GM19240 (cell line): ENCODE measurements at regions not wholly inside any gene's neighbourhood (a gene's known extent, or its start where the extent isn't known, plus 50 kb on each side); places are given as distances from the start of the nearest gene placed in this dataset.

Experiments used
- DNase-seq: peaks from one replicate; pipeline ENCODE4 v3.0.0; 2011; ENCODE audit warnings: low spot score; ENCODE audit not compliant: insufficient read length

DNA sequence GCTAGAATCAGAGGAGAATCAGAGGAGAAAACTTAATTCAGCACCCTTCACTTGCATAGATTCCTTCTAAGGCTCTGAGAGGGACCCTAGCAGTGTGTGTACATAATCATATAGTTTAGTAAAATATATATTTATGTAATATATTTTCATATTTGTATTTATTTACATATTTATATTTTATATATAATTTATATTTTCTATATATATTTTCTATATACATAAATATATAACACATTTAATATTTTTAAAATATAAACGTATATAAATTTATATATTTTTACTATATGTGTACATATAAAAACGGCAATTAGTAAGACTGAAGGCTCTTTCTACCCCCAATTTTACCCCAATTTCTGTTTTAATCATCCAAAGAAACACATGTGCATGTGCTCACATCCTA is 80.3 kb downstream of the NXPE2 start:
- no peak for DNase-seq

DNA sequence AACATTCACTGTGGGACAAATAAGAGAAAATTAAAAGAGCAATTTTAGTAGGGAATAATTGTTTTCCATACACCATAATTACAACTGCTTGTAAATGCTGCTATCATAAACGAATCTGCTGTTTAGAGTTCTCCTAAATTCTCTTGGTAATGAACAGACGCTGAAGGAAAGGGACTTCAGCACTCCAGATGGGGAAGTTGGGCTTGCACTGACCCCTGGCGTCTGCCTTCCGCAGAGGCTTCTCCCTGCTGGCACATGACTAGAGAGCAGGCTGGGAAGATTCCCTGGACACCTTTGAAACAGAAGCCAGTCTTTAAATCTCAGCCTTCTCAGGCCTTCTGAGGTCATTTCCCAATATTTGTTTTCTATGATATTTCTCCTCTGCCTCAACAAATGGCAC is 84.1 kb downstream of the NXPE2 start:
- no peak for DNase-seq

DNA sequence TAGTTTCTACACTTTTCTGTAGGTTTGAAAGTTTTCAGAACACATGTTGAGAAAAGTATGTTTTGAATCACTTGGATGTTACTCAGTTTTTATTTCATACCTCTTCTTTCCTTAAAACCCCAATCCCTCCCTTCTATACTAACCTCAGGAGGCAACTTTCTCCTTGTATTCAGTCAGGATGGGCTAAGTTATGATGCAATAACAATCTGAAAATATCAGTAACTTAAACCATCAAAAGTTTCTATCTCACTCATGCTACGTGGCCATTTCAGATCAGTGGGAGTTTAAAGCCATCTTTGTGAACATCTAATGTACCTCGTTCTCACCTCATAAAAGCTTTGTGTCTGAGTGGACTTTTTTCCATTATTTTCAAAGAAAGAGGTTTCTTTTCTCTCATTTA is 86.2 kb downstream of the NXPE2 start:
- no peak for DNase-seq

DNA sequence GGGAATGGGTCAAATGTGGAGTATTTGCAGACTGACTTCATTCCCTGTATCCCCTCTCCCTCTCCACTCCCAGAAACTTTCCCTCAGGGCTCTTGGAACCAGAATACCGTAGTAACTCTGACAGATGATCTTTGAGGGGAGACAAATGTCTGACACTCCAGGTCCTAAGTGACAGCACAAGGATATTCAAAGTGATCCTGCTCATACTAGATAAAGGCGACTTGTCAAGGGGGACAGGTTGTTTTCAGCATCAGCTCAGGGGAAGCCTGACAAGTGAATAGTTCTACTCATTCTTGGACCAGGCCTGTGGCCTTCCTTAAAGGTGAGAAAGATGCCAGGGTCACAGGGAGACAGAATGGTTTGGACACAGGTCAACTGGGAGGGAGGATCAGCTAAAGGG is 92.8 kb downstream of the NXPE2 start:
- no peak for DNase-seq

DNA sequence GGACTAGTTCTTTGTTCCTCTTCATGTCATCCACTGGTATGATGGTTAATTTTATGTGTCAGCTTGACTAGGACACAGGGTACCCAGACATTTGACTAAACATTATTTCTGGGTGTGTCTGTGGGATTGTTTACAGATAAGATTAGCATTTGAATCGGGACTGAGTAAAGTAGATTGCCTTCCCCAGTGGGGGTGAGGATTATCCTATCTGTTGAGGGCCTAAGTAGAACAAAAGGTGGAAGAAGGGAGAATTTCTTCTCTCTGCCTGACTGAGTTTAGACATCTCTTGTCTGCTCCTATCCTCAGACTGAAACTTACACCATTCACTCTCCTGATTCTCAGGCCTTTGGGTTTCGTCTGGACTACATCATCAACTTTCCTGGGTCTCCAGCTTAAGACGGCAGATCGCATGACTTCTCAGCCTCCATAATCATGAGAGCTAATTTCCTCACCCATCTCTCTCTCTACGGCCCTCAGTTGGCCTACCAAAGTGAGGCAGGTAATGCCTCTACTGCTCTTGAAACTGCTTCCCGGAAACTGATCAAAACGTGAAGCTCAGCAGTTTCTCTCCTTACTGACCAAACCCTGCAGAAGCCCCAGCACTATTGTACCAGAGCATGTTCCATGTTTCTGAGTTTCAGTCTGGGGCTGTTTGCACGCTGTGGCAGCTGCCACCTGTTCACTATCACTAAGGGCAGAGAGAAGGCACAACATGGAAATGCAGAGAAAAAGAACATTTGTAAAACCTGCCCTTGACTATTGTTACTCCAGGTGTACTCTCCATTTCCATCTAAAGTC is 95.4 kb downstream of the NXPE2 start:
- DNase-seq = no peak

DNA sequence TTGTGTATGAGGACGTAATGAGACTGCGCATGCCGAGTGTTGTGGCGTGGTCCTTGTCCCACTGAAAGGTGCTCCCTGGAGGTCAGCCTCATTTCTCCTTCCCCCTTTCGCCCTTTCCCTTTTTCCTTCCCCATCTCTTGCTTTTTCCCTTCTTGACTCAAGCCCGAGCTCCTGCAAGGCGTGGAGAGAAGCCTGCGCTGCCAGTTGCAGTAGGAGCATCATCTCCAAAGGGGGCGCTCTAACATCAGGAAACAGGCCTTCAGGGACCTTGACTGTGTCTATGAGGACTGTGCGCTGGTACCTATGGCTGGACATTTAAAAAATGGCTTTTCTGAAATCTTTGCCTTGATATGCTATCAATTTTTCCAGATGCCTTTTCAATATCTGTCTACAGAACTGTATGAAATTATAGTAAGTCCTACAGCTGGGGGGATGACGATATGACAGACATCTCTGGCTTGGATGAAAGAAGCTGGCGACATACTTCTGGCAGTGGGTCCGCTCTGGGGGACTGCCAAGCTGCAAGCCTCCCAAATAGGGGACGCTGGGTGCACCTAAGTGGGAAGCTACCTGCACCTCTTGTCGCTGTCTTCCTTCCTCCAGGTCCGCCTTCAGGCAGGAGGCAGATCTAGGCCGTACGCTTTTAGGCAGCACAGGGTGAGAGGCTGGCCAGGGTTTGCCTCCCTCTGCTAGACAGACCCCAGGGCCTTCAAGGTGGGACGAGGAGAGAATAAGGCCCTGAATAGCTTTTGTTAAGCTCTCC is 96.5 kb downstream of the NXPE2 start:
- no peak for DNase-seq

DNA sequence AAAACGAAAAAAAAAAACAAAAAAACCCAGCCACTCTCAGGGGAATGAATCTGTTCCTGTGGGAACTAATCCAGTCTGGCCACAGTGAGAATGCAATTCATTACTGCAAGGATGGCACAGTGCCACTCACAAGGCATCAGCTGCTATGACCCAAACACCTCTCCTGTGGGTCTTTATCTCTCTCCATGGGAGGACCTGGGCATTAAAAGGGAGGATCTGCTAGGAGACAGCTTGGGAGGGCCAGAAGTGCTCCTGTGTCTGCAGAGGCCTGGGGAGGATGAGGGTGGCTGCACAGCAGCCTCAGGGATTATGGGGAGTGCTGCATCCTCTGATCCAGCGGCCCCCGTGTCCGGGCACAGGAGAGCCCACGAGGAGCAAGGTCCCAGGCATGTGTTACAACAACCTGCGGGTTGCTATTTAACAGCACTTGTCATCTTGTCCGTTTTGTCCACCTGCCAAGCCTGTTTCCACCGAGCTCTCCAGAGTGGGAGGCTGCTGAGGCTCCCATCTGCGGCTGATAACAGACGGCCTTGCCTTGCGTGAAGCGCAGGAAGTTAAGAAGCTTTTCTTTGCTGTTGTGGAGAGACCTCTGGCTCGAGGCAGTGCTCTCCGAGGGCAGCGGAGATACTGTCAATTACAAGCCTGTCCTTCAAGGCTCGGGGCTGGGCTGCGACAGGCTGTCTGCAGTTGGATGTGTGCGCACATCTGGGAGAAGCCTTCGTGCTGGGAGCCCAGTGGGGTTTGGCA is 97.7 kb downstream of the NXPE2 start:
- no peak for DNase-seq

DNA sequence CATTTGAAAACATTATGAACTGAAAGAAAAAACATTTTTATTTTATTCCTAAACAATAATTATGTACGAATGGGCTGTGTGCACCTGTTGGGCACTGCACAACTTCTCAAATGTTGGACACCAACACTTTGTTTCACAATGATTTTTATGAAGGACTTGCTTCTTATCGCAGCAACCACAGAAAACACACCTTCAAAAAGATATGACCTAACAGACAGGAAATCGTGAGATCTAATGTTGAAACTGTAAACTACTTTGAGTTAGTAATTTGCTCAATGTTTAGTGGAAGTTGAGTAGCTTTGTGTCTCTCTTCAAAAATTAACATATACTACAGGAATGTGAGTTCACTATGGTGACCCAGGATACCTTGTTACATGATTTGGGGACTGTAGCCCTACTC is 98.6 kb downstream of the NXPE2 start:
- no peak for DNase-seq

DNA sequence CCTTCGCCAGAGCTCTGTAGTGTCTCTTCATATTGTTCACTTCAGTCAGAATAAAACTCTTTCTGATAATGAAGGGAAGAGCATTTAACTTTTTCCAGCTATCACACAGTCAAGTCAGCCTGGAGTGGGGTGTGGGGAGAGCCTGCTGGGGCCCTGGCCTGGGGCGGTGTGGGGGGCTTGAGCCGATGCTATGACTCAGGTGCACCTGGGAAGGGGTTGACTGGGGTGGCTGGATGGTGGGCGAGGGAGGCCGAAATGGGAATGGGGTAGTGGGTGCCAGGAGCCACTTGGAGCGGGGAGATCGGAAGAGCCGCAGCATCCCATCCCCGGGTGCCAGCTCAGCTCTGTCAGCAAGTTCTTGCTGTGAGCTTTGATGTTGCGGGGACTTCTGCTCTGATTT is 100.9 kb downstream of the NXPE2 start:
- DNase-seq = no peak

DNA sequence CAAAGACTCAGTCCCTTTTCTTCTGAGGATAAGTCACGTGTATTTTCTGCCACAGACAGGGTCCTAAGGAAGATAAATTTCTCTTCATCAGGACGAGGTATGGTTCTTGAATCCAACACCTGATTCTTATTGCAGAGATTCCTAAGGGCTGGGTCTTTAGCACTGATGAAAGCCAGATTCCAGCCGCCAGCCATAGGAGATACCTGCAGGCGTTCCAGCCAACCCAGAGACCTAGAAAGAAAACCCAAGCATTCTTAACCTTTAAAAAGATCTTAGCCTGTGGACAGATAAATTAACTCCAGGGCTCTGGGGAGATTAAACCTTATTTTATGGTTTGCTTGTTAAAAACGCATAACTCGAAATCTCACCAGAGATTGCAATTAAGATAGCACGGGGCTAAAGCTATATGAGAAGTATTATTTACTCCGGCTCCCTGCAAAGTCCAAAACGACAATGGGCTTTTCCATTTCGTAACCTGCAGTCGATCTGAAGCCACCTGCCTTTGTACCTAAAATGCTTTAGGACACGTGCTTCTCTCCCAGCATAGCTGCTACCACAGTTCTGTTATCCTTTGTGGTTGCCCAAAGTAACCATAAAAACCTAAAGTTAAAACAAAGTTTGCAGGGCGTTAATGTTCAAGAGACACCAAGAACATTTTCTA is 104.5 kb downstream of the NXPE2 start:
- DNase-seq = no peak

DNA sequence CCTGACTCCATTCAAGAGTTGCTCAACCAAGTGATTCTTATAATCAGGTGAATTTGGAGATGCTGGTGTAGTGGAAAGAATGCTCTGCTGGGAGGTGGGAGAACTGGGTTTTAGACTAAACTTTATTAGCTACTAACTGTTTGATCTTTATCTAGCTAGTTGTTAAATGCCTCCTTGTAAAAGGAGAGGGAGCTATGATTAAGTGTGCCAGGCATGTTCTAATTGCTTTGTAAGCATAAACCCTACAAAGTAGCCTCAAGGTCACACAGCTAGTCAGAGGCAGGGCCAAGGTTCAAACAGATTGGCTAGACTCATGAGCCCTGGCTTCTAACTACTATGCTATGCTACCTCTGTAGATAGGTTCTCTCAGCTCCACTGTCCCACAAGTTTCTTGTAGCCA is 105.5 kb downstream of the NXPE2 start:
- no peak for DNase-seq

DNA sequence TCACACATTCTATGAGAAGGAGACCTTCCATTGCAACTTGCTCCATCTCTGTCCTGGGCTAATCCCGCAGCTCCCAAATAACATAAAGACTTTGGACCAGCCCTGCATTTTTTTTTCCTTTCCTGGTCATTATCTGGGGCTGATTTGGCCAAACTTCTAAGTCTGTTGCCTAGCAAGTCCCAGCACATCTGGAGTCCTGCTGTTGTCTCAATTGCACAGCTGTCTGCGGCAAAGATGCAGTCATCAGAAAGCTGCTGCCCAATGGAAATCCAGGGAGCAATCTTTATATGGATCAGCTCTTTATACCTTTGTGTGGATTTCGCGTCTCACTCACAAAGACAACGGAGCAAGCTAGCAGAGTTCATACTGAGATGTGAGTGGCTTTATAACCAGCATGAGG is 105.9 kb downstream of the NXPE2 start:
- no peak for DNase-seq

DNA sequence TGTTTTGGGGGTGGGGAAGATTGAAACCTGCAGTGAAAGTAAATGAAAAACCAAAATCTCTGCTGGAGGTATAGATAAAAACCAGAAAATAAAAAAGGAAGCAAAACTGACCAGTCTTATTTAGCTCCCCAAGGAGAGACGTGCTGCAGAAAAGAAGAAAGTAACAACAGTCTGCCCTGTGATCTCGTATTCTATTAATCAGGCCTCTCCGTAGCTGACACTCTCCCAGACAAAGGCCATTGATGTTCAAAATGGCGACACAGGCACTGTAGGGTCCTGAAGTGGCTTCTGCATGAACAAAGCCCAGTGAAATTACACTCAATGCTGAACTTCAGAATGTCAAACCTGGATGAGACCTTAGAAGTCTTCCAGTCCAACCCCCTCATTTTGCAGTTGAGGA is 106.6 kb downstream of the NXPE2 start:
- DNase-seq = no peak

DNA sequence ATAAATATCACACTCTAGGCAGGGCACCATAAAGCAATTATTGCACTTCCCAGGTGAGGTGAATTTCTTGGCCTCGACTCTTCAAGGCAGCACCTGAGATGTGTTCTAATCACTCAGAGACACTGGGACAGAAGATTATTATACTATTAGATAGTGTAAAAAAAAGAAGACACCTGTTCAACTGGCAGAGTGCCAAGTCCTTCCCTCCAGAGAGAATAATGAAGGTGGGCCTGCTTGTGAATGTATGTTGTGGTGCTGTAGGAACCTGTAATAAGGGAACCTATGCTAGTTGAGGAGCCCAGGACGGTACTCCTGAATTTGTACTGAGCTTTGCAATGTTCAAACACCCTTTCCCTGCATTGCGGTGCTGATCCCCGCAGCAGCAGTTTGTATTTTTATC is 107.5 kb downstream of the NXPE2 start:
- no peak for DNase-seq

DNA sequence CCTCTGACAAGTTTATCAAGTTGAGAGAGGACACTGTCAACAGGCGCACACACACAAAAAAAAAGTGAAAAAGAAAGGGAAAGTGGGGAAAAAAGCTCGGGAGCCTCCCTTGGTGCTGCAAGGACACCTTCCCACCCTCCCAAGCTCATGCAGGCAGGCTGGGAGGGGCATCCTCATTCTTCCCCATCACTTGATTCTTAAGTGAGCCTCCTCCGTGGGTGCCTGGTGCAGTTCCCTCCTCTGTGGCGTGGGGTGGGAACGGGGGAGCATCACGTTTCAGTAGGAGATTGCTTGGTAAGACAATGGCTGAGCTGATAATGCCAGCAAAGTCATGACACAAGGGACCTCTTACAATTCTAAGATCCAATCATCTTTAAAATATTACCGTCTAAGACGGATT is 108.8 kb downstream of the NXPE2 start:
- DNase-seq = no peak

DNA sequence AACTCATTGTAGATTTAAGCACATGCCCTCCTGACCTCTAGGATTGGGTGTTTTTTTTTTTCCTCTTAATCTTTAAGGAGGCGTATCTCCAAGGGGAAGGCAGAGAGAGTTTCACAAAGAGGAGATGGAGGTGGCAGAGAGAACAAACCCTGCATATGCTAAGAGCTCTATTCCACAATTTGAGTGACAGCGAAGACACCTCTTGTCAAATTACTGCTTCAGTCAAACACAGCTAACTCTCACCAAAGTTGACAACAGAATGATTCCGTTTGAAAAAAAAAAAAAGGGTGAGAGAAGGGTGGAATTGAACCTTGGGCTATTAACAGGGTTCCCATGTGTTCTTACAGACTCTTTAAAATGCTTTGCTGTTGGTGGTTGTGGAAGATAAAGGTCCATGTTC is 112.6 kb downstream of the NXPE2 start:
- DNase-seq = no peak

DNA sequence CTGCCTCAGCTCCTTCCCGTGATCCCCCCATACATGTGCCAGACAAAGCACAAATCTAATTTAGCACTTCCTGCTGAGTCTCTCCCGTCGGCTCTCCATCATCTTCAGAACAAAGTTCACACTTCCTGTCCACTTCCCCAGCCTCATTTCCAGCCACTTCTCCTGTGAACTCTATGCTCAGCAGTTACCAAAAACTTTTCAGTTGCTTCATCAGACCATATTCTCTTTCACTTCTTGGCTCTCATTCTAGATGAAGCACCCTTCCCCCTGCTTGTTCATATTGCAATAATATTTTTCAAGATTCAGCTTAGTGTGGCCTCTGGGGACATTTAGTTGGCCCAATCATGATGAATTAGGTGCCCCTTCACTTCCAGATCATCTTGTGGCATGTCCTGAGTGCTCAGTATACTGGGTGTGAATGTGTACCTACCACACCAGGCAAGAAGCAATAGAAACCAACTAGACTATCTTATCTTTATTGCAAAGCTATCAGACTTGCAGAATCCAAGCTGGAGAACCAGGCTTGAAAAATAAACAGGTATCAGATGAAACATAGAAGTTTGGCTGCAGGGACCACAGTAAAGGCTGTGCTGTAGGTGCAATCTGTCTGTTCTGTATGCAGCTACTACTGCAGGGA is 115.8 kb downstream of the NXPE2 start:
- no peak for DNase-seq

DNA sequence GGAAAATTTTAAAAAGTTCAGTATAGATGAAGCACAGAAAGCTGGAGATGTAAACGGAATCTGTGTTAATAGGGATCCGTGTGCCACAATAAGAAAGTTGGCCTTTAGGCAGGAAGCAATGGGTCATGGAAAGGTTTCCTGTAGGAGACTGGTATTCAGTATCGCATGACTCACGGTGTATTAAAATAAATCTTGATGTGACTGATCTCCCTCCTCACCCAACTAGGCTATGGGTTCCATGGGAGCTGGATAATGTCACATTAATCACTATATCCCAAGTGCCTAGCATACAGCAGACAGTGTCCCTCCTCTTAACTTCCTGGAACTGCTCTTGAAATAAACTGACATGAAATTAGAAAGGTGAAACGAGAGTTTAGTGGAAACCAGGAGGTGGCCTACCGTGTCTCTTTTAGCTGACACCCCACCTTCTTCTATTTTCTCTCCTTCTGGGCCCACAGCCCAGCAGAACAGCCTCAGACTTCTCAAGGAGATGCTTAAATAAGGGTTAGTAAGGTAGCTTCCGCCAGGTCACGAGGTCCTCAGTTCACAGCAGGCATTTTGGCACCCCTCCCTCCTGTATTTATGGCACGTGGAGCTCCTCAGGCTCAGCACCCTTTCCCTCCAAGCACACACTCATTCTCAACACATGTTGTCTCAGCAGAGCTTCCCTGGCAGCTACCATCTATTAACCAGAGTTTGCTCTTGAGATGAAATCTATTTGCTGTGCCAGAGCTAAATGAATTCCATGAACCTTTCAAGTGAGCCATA is 118.8 kb downstream of the NXPE2 start:
- no peak for DNase-seq

DNA sequence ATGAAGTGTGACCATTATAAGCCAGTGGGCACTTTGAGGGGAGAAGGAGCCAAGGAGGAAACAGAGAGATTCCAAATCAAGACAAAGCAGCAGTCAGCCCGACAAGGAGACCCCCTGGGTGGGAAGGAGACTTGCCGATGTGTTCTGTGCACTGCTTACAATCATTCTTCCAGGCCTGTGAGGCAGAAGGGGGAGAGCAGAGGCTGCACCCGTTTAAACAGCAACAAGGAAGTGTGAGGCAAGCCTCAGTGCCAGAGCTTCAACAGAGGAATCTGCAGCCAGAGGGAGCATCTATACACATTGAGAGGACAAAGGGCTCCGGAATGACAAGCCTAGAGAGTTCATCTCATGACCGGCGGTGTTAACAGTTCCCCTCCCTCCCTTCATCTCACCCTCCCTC is 121.1 kb downstream of the NXPE2 start:
- DNase-seq = no peak

DNA sequence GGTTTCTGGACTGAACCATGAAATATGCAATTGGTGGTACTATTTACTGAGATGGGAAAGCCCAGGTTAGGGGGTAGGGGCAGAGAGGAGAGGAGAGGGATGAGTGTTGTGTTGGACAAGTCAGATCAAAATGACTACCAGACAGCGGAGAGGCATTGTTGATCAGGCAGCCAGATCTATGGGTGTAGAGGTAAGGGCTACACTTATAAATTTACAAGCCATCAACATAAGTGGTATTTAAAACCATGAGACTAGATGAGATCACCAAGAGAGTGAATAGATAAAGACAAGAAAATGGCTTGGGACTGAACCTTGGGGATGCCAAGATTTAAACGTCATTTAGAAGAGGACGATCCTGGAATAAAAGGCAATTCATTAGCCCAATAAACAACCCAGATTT is 123.4 kb downstream of the NXPE2 start:
- DNase-seq = no peak

DNA sequence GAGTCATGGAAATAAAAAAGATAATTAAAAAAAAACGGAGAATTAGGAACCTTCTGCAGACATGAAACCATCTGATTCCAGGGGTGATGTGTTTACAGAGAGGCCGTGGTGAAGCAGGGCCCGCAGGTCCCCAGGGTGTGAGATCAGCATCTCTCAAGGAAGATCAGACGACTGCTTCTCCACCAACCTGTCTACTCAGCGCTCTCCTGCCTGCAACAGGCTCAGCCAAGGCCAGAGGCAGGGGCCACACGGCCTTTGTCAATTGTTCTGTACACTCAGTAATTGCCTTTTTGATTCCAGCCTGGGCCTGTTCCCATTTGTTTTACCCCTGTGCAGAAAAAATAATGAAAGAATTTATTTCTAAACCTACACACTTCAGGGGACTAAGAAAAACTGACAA is 124.6 kb downstream of the NXPE2 start:
- DNase-seq = no peak
